Liver (tissue), 8 donors: ENCODE measurements at regions not wholly inside any gene's neighbourhood (a gene's known extent, or its start where the extent isn't known, plus 50 kb on each side); places are given as distances from the start of the nearest gene placed in this dataset.

Source experiments
- DNase-seq: peaks from one replicate; pipeline ENCODE4 v3.0.0-alpha.2; 2017; ENCODE audit warnings: low spot score
- H3K27ac ChIP-seq, 2 donors: one replicate each; pipeline ENCODE4 v1.7.0; 2013; ENCODE audit warnings: inconsistent platforms in 2 of 2, low read length in 2 of 2, control low read depth in 1 of 2, low read depth in 1 of 2, mild to moderate bottlenecking in 1 of 2
- H3K27me3 ChIP-seq, 4 donors: one replicate each; pipeline versions ENCODE4 v1.6.1 to v1.7.0; 2013; ENCODE audit warnings: low read length in 3 of 4, inconsistent platforms in 1 of 4, mild to moderate bottlenecking in 1 of 4, moderate library complexity in 1 of 4; ENCODE audit not compliant: control insufficient read depth in 4 of 4, insufficient read depth in 4 of 4
- H3K36me3 ChIP-seq, 4 donors: one replicate each; pipeline versions ENCODE4 v1.6.1 to v1.7.0; 2013; ENCODE audit warnings: low read length in 3 of 4, mild to moderate bottlenecking in 3 of 4, low read depth in 1 of 4, moderate library complexity in 1 of 4; ENCODE audit not compliant: control insufficient read depth in 4 of 4, insufficient read depth in 3 of 4
- H3K4me1 ChIP-seq, 4 donors: one replicate each; pipeline versions ENCODE4 v1.6.1 to v1.7.0; 2013; ENCODE audit warnings: low read length in 3 of 4, mild to moderate bottlenecking in 3 of 4, moderate library complexity in 1 of 4; ENCODE audit not compliant: control insufficient read depth in 4 of 4, insufficient read depth in 4 of 4
- H3K4me3 ChIP-seq, 3 donors: one replicate each; pipeline versions ENCODE4 v1.6.1 to v1.7.0; 2013; ENCODE audit warnings: low read length in 3 of 3, control low read depth in 1 of 3, low read depth in 1 of 3, mild to moderate bottlenecking in 1 of 3
- H3K9ac ChIP-seq, 2 donors: one replicate each; pipeline ENCODE4 v1.7.0; 2013; ENCODE audit warnings: low read length in 2 of 2, mild to moderate bottlenecking in 2 of 2, moderate library complexity in 2 of 2, control low read depth in 1 of 2, low read depth in 1 of 2
- H3K9me3 ChIP-seq, 4 donors: one replicate each; pipeline versions ENCODE4 v1.6.1 to v1.7.0; 2013; ENCODE audit warnings: low read length in 3 of 4; ENCODE audit not compliant: control insufficient read depth in 4 of 4
- EGR1 ChIP-seq, 2 donors: IDR thresholded peaks; 2 replicates each; pipeline ENCODE4 v1.6.1; 2016 to 2018; ENCODE audit warnings: antibody characterized with exemption in 2 of 2, low read depth in 2 of 2
- FOXA1 ChIP-seq: IDR thresholded peaks from 2 replicates; pipeline ENCODE4 v1.6.1; 2016; ENCODE audit warnings: antibody characterized with exemption
- FOXA2 ChIP-seq: IDR thresholded peaks from 2 replicates; pipeline ENCODE4 v1.6.1; 2016; ENCODE audit warnings: antibody characterized with exemption
- GABPA ChIP-seq, 2 donors: IDR thresholded peaks in 1 of 2; conservative IDR thresholded peaks in 1 of 2; 2 replicates each; pipeline ENCODE4 v1.6.1; 2016; ENCODE audit warnings: antibody characterized with exemption in 2 of 2, mild to moderate bottlenecking in 1 of 2, moderate library complexity in 1 of 2
- HNF4A ChIP-seq, 2 donors: conservative IDR thresholded peaks; 2 replicates each; pipeline ENCODE4 v1.6.1; 2016; ENCODE audit warnings: antibody characterized with exemption in 2 of 2, mild to moderate bottlenecking in 2 of 2
- HNF4G ChIP-seq: IDR thresholded peaks from 2 replicates; pipeline ENCODE4 v1.6.1; 2016; ENCODE audit warnings: antibody characterized with exemption
- JUND ChIP-seq, 2 donors: IDR thresholded peaks; 2 replicates each; pipeline ENCODE4 v1.6.1; 2016; ENCODE audit warnings: antibody characterized with exemption in 2 of 2
- NR2F2 ChIP-seq: IDR thresholded peaks from 2 replicates; pipeline ENCODE4 v1.6.1; 2016; ENCODE audit warnings: antibody characterized with exemption
- RAD21 ChIP-seq, 2 donors: IDR thresholded peaks; 2 replicates each; pipeline ENCODE4 v1.6.1; 2016; ENCODE audit warnings: antibody characterized with exemption in 2 of 2, mild to moderate bottlenecking in 2 of 2
- RXRA ChIP-seq, 2 donors: IDR thresholded peaks; 2 replicates each; pipeline ENCODE4 v1.6.1; 2017 to 2018; ENCODE audit warnings: antibody characterized with exemption in 2 of 2, mild to moderate bottlenecking in 1 of 2
- SP1 ChIP-seq: IDR thresholded peaks from 2 replicates; pipeline ENCODE4 v1.6.1; 2018; ENCODE audit warnings: antibody characterized with exemption, mild to moderate bottlenecking
- TAF1 ChIP-seq: conservative IDR thresholded peaks from 2 replicates; pipeline ENCODE4 v1.6.1; 2016; ENCODE audit warnings: antibody characterized with exemption, mild to moderate bottlenecking
- YY1 ChIP-seq: IDR thresholded peaks from 2 replicates; pipeline ENCODE4 v1.6.1; 2016; ENCODE audit warnings: antibody characterized with exemption, mild to moderate bottlenecking
- WGBS: extraction: QIAGEN DNeasy Blood & Tissue Kit; methylation state at CpG from one replicate; pipeline ENCODE4 v1.1.7; 2013; 5-methylcytosine and 5-hydroxymethylcytosine counted together
- TF ChIP-seq, protein P1 (sequence below): IDR thresholded peaks from 2 replicates; pipeline ENCODE4 v1.6.1; 2016; ENCODE audit warnings: antibody characterized with exemption
- TF ChIP-seq, protein P2 (sequence below): IDR thresholded peaks from 2 replicates; pipeline ENCODE4 v1.6.1; 2016; ENCODE audit warnings: antibody characterized with exemption
- TF ChIP-seq, protein P3 (sequence below): IDR thresholded peaks from 2 replicates; pipeline ENCODE4 v1.6.1; 2016; ENCODE audit warnings: antibody characterized with exemption, mild to moderate bottlenecking
- TF ChIP-seq, protein P4 (sequence below): IDR thresholded peaks from 2 replicates; pipeline ENCODE4 v1.6.1; 2016; ENCODE audit warnings: antibody characterized with exemption
- TF ChIP-seq, protein P5 (sequence below): fragments of 150-350 bp; IDR thresholded peaks from 2 replicates; pipeline ENCODE4 v1.5.1; 2017; ENCODE audit warnings: improper control_type of control experiment, low read depth, low read length; ENCODE audit not compliant: missing input control
- donor health status: healthy.
- donor health status: healthy.
- donor health status: healthy.
- donor health status: healthy.
- donor health status: healthy.

DNA sequence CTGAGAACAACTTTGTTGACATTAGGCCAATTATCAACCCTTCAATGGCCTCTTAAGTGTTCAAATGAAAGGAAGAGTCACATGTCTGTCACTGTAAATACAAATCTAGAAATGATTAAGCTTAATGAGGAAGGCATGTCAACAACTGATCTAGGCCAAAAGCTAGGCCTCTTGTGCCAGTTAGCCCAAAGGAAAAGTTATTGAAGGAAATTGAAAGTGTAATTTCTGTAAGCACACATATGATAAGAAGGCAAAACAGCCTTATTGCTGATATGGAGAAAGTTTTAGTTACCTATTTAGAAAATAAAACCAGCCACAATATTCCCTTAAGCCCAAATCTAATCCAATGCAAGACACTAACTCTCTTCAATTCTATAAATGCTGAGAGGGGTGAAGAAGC lies 604.7 kb downstream of the SLITRK6 start:
- Histone ChIP-seq H3K4me1 (no peaks in the 10 kb centered on the region), H3K9ac (no peak overlapping the region), H3K9me3 (no peaks in the 10 kb centered on the region), H3K27ac (no peak overlapping the region), H3K4me3 (no peak overlapping the region), H3K27me3 (no peaks in the 10 kb centered on the region), H3K36me3 (no peaks in the 10 kb centered on the region)
- DNase-seq = no peak
- TF ChIP-seq, protein P1, sequence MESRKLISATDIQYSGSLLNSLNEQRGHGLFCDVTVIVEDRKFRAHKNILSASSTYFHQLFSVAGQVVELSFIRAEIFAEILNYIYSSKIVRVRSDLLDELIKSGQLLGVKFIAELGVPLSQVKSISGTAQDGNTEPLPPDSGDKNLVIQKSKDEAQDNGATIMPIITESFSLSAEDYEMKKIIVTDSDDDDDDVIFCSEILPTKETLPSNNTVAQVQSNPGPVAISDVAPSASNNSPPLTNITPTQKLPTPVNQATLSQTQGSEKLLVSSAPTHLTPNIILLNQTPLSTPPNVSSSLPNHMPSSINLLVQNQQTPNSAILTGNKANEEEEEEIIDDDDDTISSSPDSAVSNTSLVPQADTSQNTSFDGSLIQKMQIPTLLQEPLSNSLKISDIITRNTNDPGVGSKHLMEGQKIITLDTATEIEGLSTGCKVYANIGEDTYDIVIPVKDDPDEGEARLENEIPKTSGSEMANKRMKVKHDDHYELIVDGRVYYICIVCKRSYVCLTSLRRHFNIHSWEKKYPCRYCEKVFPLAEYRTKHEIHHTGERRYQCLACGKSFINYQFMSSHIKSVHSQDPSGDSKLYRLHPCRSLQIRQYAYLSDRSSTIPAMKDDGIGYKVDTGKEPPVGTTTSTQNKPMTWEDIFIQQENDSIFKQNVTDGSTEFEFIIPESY = no peak
- TF ChIP-seq HNF4G (no peak), GABPA (IDR thresholded peaks at IDR 0.05 in 1 of 2, conservative IDR thresholded peaks at IDR 0.05 in 1 of 2) (no peak), RXRA (IDR thresholded peaks at IDR 0.05) (no peak), YY1 (no peak)

DNA sequence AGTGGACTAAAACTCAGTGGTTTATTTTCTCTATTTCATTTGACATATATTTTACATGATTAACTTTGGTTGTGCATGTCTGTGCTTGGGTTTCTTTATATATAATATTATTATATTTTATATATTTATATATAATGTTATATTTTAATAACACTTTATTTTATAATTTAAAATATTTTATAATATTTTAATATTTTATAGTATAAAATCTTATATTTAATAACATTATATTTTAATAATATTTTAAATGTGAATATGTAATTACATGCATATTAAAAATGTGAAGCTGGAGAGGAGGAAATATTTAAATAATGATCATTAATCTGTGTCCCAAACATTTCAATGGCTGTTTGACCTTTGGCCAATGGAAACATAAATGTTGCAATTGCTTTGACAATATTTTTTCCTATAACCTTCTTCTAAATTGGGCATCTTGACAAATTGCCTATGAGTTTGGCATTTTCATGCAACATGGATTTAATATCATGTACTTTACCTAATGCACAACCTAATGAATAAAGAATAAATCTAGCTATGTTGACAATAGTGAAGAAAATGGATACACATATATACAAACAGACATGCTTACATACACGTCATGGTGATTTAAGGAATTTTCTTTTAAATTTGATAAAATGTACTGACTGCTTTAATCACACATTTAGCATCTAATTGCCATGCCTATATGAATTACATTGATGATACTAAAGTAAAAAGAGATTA lies 607.1 kb downstream of the SLITRK6 start:
- H3K9me3 ChIP-seq = no peaks in the 10 kb centered on the region
- no peaks in the 10 kb centered on the region for H3K36me3 ChIP-seq
- no peak overlapping the region for H3K27ac ChIP-seq
- H3K4me1 ChIP-seq = no peaks in the 10 kb centered on the region
- TF ChIP-seq NR2F2 (no peak), RXRA (IDR thresholded peaks at IDR 0.05) (no peak), GABPA (IDR thresholded peaks at IDR 0.05 in 1 of 2, conservative IDR thresholded peaks at IDR 0.05 in 1 of 2) (no peak), JUND (IDR thresholded peaks at IDR 0.05) (no peak), HNF4A (conservative IDR thresholded peaks at IDR 0.05) (no peak), EGR1 (IDR thresholded peaks at IDR 0.05; ENCODE audit: low read depth in 2 of 2) (no peak), HNF4G (no peak), TAF1 (no peak), FOXA1 (no peak), FOXA2 (no peak), RAD21 (IDR thresholded peaks at IDR 0.05) (no peak), SP1 (no peak)
- TF ChIP-seq, protein P2, sequence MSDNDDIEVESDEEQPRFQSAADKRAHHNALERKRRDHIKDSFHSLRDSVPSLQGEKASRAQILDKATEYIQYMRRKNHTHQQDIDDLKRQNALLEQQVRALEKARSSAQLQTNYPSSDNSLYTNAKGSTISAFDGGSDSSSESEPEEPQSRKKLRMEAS = no peak
- TF ChIP-seq, protein P3, sequence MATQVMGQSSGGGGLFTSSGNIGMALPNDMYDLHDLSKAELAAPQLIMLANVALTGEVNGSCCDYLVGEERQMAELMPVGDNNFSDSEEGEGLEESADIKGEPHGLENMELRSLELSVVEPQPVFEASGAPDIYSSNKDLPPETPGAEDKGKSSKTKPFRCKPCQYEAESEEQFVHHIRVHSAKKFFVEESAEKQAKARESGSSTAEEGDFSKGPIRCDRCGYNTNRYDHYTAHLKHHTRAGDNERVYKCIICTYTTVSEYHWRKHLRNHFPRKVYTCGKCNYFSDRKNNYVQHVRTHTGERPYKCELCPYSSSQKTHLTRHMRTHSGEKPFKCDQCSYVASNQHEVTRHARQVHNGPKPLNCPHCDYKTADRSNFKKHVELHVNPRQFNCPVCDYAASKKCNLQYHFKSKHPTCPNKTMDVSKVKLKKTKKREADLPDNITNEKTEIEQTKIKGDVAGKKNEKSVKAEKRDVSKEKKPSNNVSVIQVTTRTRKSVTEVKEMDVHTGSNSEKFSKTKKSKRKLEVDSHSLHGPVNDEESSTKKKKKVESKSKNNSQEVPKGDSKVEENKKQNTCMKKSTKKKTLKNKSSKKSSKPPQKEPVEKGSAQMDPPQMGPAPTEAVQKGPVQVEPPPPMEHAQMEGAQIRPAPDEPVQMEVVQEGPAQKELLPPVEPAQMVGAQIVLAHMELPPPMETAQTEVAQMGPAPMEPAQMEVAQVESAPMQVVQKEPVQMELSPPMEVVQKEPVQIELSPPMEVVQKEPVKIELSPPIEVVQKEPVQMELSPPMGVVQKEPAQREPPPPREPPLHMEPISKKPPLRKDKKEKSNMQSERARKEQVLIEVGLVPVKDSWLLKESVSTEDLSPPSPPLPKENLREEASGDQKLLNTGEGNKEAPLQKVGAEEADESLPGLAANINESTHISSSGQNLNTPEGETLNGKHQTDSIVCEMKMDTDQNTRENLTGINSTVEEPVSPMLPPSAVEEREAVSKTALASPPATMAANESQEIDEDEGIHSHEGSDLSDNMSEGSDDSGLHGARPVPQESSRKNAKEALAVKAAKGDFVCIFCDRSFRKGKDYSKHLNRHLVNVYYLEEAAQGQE = no peak
- TF ChIP-seq, protein P4, sequence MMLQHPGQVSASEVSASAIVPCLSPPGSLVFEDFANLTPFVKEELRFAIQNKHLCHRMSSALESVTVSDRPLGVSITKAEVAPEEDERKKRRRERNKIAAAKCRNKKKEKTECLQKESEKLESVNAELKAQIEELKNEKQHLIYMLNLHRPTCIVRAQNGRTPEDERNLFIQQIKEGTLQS = no peak
- TF ChIP-seq, protein P5, sequence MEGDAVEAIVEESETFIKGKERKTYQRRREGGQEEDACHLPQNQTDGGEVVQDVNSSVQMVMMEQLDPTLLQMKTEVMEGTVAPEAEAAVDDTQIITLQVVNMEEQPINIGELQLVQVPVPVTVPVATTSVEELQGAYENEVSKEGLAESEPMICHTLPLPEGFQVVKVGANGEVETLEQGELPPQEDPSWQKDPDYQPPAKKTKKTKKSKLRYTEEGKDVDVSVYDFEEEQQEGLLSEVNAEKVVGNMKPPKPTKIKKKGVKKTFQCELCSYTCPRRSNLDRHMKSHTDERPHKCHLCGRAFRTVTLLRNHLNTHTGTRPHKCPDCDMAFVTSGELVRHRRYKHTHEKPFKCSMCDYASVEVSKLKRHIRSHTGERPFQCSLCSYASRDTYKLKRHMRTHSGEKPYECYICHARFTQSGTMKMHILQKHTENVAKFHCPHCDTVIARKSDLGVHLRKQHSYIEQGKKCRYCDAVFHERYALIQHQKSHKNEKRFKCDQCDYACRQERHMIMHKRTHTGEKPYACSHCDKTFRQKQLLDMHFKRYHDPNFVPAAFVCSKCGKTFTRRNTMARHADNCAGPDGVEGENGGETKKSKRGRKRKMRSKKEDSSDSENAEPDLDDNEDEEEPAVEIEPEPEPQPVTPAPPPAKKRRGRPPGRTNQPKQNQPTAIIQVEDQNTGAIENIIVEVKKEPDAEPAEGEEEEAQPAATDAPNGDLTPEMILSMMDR = no peak
- TF ChIP-seq, protein P1 = no peak
- no peak overlapping the region for H3K4me3 ChIP-seq
- H3K9ac ChIP-seq = no peak overlapping the region
- 76% methylated on average over 1 of the region's 1 CpG for WGBS
- DNase-seq = no peak
- H3K27me3 ChIP-seq = no peaks in the 10 kb centered on the region
